ENCODE measurements at regions not wholly inside any gene's neighbourhood (a gene's known extent, or its start where the extent isn't known, plus 50 kb on each side); places are given as distances from the start of the nearest gene placed in this dataset.

- no peak for DNase-seq (ENCODE audit: low read depth)
These were observed 136.4 kb upstream of the IQSEC1 start for GRCh38 chr3:13209634-13209997.

GRCh38 chr3:13208706-13209633 is 135.7 kb upstream of the IQSEC1 start:
- no peak for DNase-seq (ENCODE audit: low read depth)

- DNase-seq (ENCODE audit: low read depth): no peak
These were observed 134.9 kb upstream of the IQSEC1 start for GRCh38 chr3:13207975-13208705.

GRCh38 chr3:13207578-13207922 is 134.3 kb upstream of the IQSEC1 start:
- DNase-seq (ENCODE audit: low read depth): no peak

- no peak for DNase-seq (ENCODE audit: low read depth)
These were observed 133.8 kb upstream of the IQSEC1 start for GRCh38 chr3:13206799-13207577.

- no peak for DNase-seq (ENCODE audit: low read depth)
These were observed 132.4 kb upstream of the IQSEC1 start for GRCh38 chr3:13205567-13206143.

- no peak for DNase-seq (ENCODE audit: low read depth)
These were observed 130.9 kb upstream of the IQSEC1 start for GRCh38 chr3:13204177-13204581.

- no peak for DNase-seq (ENCODE audit: low read depth)
These were observed 130.4 kb upstream of the IQSEC1 start for GRCh38 chr3:13203398-13204176.

GRCh38 chr3:13202744-13203397 is 129.6 kb upstream of the IQSEC1 start:
- DNase-seq (ENCODE audit: low read depth): no peak

- no peak for DNase-seq (ENCODE audit: low read depth)
These were observed 128.6 kb upstream of the IQSEC1 start for GRCh38 chr3:13201851-13202250.

GRCh38 chr3:13200946-13201345 is 127.7 kb upstream of the IQSEC1 start:
- DNase-seq (ENCODE audit: low read depth): no peak

- no peak for DNase-seq (ENCODE audit: low read depth)
These were observed 127.2 kb upstream of the IQSEC1 start for GRCh38 chr3:13200465-13200864.

- DNase-seq (ENCODE audit: low read depth): no peak
These were observed 126.7 kb upstream of the IQSEC1 start for GRCh38 chr3:13199899-13200451.

- no peak for DNase-seq (ENCODE audit: low read depth)
These were observed 126.0 kb upstream of the IQSEC1 start for GRCh38 chr3:13199006-13199776.

- DNase-seq (ENCODE audit: low read depth): no peak
These were observed 125.1 kb upstream of the IQSEC1 start for GRCh38 chr3:13198264-13198879.

GRCh38 chr3:13197795-13198194 is 124.6 kb upstream of the IQSEC1 start:
- no peak for DNase-seq (ENCODE audit: low read depth)

GRCh38 chr3:13197281-13197680 is 124.1 kb upstream of the IQSEC1 start:
- no peak for DNase-seq (ENCODE audit: low read depth)

GRCh38 chr3:13195374-13195773 is 122.1 kb upstream of the IQSEC1 start:
- no peak for DNase-seq (ENCODE audit: low read depth)
